ENCODE measurements at regions not wholly inside any gene's neighbourhood (a gene's known extent, or its start where the extent isn't known, plus 50 kb on each side); places are given as distances from the start of the nearest gene placed in this dataset.

- DNase-seq (ENCODE audit: extremely low spot score, unreplicated experiment): no peak
- H3K4me1 Mint-ChIP-seq (ENCODE audit: unreplicated experiment): peaks cover 45% of the 10 kb centered on the region
- H3K4me3 Mint-ChIP-seq: peak overlapping the region; percentile 58
- H3K27me3 Mint-ChIP-seq: no peaks in the 10 kb centered on the region
- no peaks in the 10 kb centered on the region for H3K9me3 Mint-ChIP-seq
- H3K27ac Mint-ChIP-seq: peak overlapping the region; percentile 65
- peaks cover 4% of the 10 kb centered on the region for H3K36me3 Mint-ChIP-seq
- no peak for TF ChIP-seq CTCF (conservative IDR thresholded peaks at IDR 0.05)
These were observed 549.5 kb upstream of the ID2 start for GRCh38 chr2:8132351-8132831.

- Mint-ChIP-seq H3K27ac (peak overlapping the region; percentile 57), H3K36me3 (peaks cover 4% of the 10 kb centered on the region), H3K9me3 (no peaks in the 10 kb centered on the region), H3K4me3 (peak overlapping the region; percentile 81), H3K27me3 (no peaks in the 10 kb centered on the region), H3K4me1 (ENCODE audit: unreplicated experiment) (peaks cover 48% of the 10 kb centered on the region)
- no peak for TF ChIP-seq CTCF (conservative IDR thresholded peaks at IDR 0.05)
- DNase-seq (ENCODE audit: extremely low spot score, unreplicated experiment): no peak
These were observed 549.0 kb upstream of the ID2 start for GRCh38 chr2:8132879-8133278.

GRCh38 chr2:8133363-8133762 lies 548.5 kb upstream of the ID2 start:
- H3K27ac Mint-ChIP-seq: peak overlapping the region; percentile 57
- no peak for DNase-seq (ENCODE audit: extremely low spot score, unreplicated experiment)
- peak overlapping the region; percentile 81 for H3K4me3 Mint-ChIP-seq
- peaks cover 50% of the 10 kb centered on the region for H3K4me1 Mint-ChIP-seq (ENCODE audit: unreplicated experiment)
- no peaks in the 10 kb centered on the region for H3K9me3 Mint-ChIP-seq
- no peaks in the 10 kb centered on the region for H3K27me3 Mint-ChIP-seq
- H3K36me3 Mint-ChIP-seq: peaks cover 4% of the 10 kb centered on the region
- TF ChIP-seq CTCF (conservative IDR thresholded peaks at IDR 0.05): peak; percentile 36

DNA sequence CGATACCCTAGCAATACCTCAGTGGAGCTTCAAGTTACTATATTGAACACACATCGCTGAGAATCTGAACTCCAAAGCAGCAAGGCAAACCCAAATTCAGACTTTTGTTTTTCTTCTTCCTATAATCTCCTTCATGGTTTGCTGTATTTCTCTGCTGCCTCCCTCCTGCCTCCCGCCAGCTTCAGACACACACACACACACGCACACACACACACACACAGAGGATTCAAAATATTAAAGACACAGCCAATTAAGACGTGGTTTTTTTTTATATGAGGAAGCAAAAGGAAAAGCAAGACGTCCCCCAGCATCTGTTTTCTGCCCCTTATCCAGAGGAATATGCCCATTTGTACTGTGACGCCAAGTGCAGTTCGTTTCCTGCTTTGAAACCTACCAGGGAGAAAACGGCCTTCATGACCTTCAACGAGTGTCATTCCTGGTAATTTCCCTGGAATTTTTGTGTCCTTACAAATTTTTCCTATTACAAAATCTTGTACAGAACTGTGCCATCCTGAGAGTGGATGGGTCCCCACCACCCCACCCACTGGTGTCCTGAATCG lies 547.9 kb upstream of the ID2 start:
- TF ChIP-seq CTCF (conservative IDR thresholded peaks at IDR 0.05): no peak
- peak overlapping the region; percentile 81 for H3K4me3 Mint-ChIP-seq
- H3K27ac Mint-ChIP-seq: peak overlapping the region; percentile 57
- H3K27me3 Mint-ChIP-seq: no peaks in the 10 kb centered on the region
- DNase-seq (ENCODE audit: extremely low spot score, unreplicated experiment): no peak
- no peaks in the 10 kb centered on the region for H3K9me3 Mint-ChIP-seq
- H3K4me1 Mint-ChIP-seq (ENCODE audit: unreplicated experiment): peaks cover 50% of the 10 kb centered on the region
- H3K36me3 Mint-ChIP-seq: no peaks in the 10 kb centered on the region

GRCh38 chr2:8134473-8134932 lies 547.4 kb upstream of the ID2 start:
- Mint-ChIP-seq H3K9me3 (no peaks in the 10 kb centered on the region), H3K4me1 (ENCODE audit: unreplicated experiment) (peaks cover 50% of the 10 kb centered on the region), H3K27ac (peak overlapping the region; percentile 57), H3K27me3 (no peaks in the 10 kb centered on the region), H3K36me3 (no peaks in the 10 kb centered on the region), H3K4me3 (peak overlapping the region; percentile 81)
- TF ChIP-seq CTCF (conservative IDR thresholded peaks at IDR 0.05): no peak
- no peak for DNase-seq (ENCODE audit: extremely low spot score, unreplicated experiment)

All from type B pancreatic cell (in vitro differentiated cells).